Smooth muscle cell (in vitro differentiated cells): ENCODE measurements at regions not wholly inside any gene's neighbourhood (a gene's known extent, or its start where the extent isn't known, plus 50 kb on each side); places are given as distances from the start of the nearest gene placed in this dataset.

ENCODE experiments used
- DNase-seq: peaks from one replicate; lab custom pipeline; 2025; ENCODE audit not compliant: unreplicated experiment; lab: John Stamatoyannopoulos, UW
- H2AFZ ChIP-seq: fragments of 200-600 bp; sonication (generic); 2 replicates; pipeline ENCODE4 v1.6.0; 2016; ENCODE audit warnings: antibody characterized with exemption, low read depth, mild to moderate bottlenecking
- H3F3A ChIP-seq: fragments of 200-600 bp; sonication (generic); 2 replicates; pipeline ENCODE4 v1.6.0; 2017; ENCODE audit warnings: antibody characterized with exemption, low read depth
- H3K27ac ChIP-seq: fragments of 200-600 bp; sonication (generic); 2 replicates; pipeline ENCODE4 v1.5.1; 2016; ENCODE audit warnings: low read depth, mild to moderate bottlenecking
- H3K27me3 ChIP-seq: fragments of 200-600 bp; sonication (generic); 2 replicates; pipeline ENCODE4 v1.6.1; 2016; ENCODE audit warnings: low read depth, mild to moderate bottlenecking
- H3K36me3 ChIP-seq: fragments of 200-600 bp; sonication (generic); 2 replicates; pipeline ENCODE4 v1.5.1; 2016; ENCODE audit warnings: low read depth
- H3K4me1 ChIP-seq: fragments of 200-600 bp; sonication (generic); 2 replicates; pipeline ENCODE4 v1.5.1; 2016; ENCODE audit warnings: low read depth
- H3K4me2 ChIP-seq: fragments of 200-600 bp; sonication (generic); 2 replicates; pipeline ENCODE4 v1.6.0; 2016; ENCODE audit warnings: mild to moderate bottlenecking
- H3K4me3 ChIP-seq: fragments of 200-600 bp; sonication (generic); 2 replicates; pipeline ENCODE4 v1.5.1; 2016; ENCODE audit warnings: mild to moderate bottlenecking
- H3K79me2 ChIP-seq: fragments of 200-600 bp; sonication (generic); 2 replicates; pipeline ENCODE4 v1.6.0; 2016; ENCODE audit warnings: low read depth, mild to moderate bottlenecking
- H3K9ac ChIP-seq: fragments of 200-600 bp; sonication (generic); 2 replicates; pipeline ENCODE4 v1.6.0; 2016; ENCODE audit warnings: low read depth
- H3K9me3 ChIP-seq: fragments of 200-600 bp; sonication (generic); replicated peaks from 2 replicates; pipeline ENCODE4 v1.5.1; 2016; ENCODE audit warnings: low read depth
- H4K20me1 ChIP-seq: fragments of 200-600 bp; sonication (generic); 2 replicates; pipeline ENCODE4 v1.6.0; 2016; ENCODE audit warnings: low read depth
- WGBS: methylation state at CpG from one replicate; pipeline ENCODE4 v1.1.7; 2016; ENCODE audit warnings: low lambda C conversion rate; 5-methylcytosine and 5-hydroxymethylcytosine counted together
- TF ChIP-seq, protein P1 (sequence below): fragments of 200-600 bp; sonication (generic); IDR thresholded peaks from 2 replicates; pipeline ENCODE4 v1.5.1; 2017; ENCODE audit warnings: borderline replicate concordance, mild to moderate bottlenecking, antibody characterized with exemption; ENCODE audit not compliant: insufficient read depth, poor library complexity, severe bottlenecking

DNA sequence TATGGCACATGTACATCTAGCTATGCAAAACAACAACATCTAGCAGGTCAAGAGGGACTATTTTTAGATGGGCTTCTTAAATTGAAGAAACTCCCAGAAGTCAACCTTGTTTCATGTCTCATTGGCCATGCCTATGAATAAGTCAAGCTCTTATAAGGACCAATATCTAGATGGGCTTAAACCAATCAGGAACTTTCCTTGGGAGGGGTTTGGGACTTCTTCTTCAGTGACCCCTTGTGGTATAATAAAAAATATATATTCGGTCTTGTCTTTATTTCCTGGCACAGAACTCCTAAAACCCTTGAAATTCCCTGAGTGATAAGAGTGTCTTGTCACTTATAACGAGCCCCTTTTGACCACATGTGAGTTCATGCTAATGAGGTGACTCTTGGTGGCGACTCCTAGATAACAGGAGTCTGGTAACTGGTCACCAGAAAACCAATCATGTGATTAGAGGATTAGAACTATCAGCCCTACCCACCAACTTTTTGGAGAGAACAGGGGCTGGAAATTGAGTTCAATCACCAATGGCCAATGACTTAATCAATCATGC is 218.3 kb downstream of the HHIPL2 start:
- H3K9me3 ChIP-seq, result no peaks in the 10 kb centered on the region
- H3K4me2 ChIP-seq, result no peak overlapping the region
- no peaks in the 10 kb centered on the region for H3K36me3 ChIP-seq
- no peak overlapping the region for H3K27ac ChIP-seq
- no peaks in the 10 kb centered on the region for H3K4me1 ChIP-seq
- no peak overlapping the region for H2AFZ ChIP-seq
- no peaks in the 10 kb centered on the region for H4K20me1 ChIP-seq
- H3K79me2 ChIP-seq, result no peaks in the 10 kb centered on the region
- no peak overlapping the region for H3K4me3 ChIP-seq
- no peaks in the 10 kb centered on the region for H3F3A ChIP-seq
- TF ChIP-seq, protein P1, sequence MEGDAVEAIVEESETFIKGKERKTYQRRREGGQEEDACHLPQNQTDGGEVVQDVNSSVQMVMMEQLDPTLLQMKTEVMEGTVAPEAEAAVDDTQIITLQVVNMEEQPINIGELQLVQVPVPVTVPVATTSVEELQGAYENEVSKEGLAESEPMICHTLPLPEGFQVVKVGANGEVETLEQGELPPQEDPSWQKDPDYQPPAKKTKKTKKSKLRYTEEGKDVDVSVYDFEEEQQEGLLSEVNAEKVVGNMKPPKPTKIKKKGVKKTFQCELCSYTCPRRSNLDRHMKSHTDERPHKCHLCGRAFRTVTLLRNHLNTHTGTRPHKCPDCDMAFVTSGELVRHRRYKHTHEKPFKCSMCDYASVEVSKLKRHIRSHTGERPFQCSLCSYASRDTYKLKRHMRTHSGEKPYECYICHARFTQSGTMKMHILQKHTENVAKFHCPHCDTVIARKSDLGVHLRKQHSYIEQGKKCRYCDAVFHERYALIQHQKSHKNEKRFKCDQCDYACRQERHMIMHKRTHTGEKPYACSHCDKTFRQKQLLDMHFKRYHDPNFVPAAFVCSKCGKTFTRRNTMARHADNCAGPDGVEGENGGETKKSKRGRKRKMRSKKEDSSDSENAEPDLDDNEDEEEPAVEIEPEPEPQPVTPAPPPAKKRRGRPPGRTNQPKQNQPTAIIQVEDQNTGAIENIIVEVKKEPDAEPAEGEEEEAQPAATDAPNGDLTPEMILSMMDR, result no peak
- no peak overlapping the region for H3K9ac ChIP-seq
- 76% methylated on average over 3 of the region's 3 CpGs for WGBS
- no peaks in the 10 kb centered on the region for H3K27me3 ChIP-seq
- no peak for DNase-seq

DNA sequence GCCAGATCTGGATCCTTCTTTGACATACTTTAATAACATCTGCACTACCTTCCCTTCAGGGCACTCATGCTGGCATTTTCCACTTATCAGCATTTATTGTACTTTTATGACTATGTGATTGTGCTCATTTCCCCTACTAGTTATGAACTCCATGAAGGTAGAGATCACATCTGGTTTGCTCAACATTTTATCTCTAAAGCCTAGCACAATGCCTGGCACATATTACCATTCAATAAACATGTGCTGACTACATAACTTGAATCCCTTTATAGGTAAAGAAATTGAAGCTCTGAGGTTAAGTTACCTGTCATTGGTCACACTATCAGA is 221.2 kb downstream of the HHIPL2 start:
- TF ChIP-seq, protein P1, result no peak
- Histone ChIP-seq H3K27ac (no peak overlapping the region), H2AFZ (no peak overlapping the region), H3K4me2 (no peak overlapping the region), H4K20me1 (no peaks in the 10 kb centered on the region), H3K4me1 (no peaks in the 10 kb centered on the region), H3K79me2 (no peaks in the 10 kb centered on the region), H3K36me3 (no peaks in the 10 kb centered on the region), H3K27me3 (no peaks in the 10 kb centered on the region), H3K9ac (no peak overlapping the region), H3K4me3 (no peak overlapping the region), H3K9me3 (no peaks in the 10 kb centered on the region), H3F3A (no peaks in the 10 kb centered on the region)
- no peak for DNase-seq

DNA sequence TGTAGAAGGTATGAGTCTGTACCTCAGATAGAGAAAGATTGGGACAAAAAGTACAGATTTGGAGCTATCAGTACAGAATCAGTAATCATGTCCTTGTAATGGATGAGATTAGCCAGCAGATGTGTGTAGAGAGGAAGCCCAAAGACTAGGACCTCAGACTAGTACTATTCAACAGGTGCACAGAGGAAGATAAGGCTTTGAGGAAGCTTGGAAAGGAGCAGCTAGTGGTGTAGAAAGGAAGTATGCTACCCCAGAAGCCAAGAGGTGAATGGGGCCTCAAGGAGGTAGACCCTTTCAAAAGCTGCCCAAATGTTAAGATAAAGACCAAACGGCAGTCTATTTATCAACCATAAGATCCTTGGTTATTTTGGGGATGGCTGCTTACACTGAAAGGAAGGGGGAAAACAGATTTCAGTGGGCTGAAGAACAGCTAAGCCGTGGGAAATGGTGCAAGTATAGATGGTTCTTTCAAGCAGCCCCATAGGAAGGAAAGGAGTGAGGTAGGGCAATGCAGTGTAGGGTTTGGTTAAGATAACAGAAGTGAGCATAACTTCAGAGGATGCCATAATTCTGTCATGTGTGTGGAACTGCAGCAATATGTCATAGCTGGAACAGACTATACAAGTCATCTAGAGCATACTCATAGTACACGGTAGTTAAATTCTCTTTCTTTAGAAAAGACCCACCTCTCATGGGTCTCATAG is 221.7 kb downstream of the HHIPL2 start:
- 88% methylated on average over 3 of the region's 3 CpGs for WGBS
- H3K27me3 ChIP-seq, result no peaks in the 10 kb centered on the region
- H3F3A ChIP-seq, result no peaks in the 10 kb centered on the region
- no peaks in the 10 kb centered on the region for H3K4me1 ChIP-seq
- H3K4me2 ChIP-seq, result no peak overlapping the region
- H4K20me1 ChIP-seq, result no peaks in the 10 kb centered on the region
- H2AFZ ChIP-seq, result no peak overlapping the region
- H3K79me2 ChIP-seq, result no peaks in the 10 kb centered on the region
- TF ChIP-seq, protein P1, result no peak
- H3K9me3 ChIP-seq, result no peaks in the 10 kb centered on the region
- H3K27ac ChIP-seq, result no peak overlapping the region
- no peak for DNase-seq
- no peaks in the 10 kb centered on the region for H3K36me3 ChIP-seq
- H3K4me3 ChIP-seq, result no peak overlapping the region
- H3K9ac ChIP-seq, result no peak overlapping the region

DNA sequence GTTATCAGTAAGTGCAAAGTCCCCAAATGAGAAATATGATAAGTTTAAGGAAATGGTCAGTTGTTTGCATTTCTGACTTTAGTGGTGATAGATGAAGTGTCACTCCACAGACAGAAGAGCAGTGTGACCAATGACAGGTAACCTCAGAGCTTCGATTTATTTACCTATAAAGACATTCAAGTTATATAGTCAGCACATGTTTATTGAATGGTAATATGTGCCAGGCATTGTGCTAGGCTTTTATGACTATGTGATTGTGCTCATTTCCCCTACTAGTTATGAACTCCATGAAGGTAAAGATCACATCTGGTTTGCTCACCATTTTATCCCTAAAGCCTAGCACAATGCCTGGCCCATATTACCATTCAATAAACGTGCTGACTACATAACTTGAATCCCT is 222.4 kb downstream of the HHIPL2 start:
- DNase-seq, result no peak
- TF ChIP-seq, protein P1, result no peak
- Histone ChIP-seq H3K27me3 (no peaks in the 10 kb centered on the region), H3K36me3 (no peaks in the 10 kb centered on the region), H4K20me1 (no peaks in the 10 kb centered on the region), H3K9ac (no peak overlapping the region), H3K27ac (no peak overlapping the region), H2AFZ (no peak overlapping the region), H3K4me2 (no peak overlapping the region), H3F3A (no peaks in the 10 kb centered on the region), H3K9me3 (no peaks in the 10 kb centered on the region), H3K4me3 (no peak overlapping the region), H3K4me1 (no peaks in the 10 kb centered on the region), H3K79me2 (no peaks in the 10 kb centered on the region)
- WGBS, result 89% methylated on average over 2 of the region's 2 CpGs
